ENCODE measurements at regions not wholly inside any gene's neighbourhood (a gene's known extent, or its start where the extent isn't known, plus 50 kb on each side); places are given as distances from the start of the nearest gene placed in this dataset.

GRCh38 chr5:124414973-124415372, 331.5 kb downstream of the ZNF608 start:
- Histone ChIP-seq H3K27me3 (no peaks in the 10 kb centered on the region), H3K27ac (no peak overlapping the region), H3K36me3 (no peaks in the 10 kb centered on the region), H3K9me3 (peaks cover 0 to 5% (median 0%) of the 10 kb centered on the region in 12 donors), H3K4me3 (no peak overlapping the region), H3K4me1 (peaks cover 0 to 13% (median 0%) of the 10 kb centered on the region in 12 donors)
- TF ChIP-seq, protein P1, sequence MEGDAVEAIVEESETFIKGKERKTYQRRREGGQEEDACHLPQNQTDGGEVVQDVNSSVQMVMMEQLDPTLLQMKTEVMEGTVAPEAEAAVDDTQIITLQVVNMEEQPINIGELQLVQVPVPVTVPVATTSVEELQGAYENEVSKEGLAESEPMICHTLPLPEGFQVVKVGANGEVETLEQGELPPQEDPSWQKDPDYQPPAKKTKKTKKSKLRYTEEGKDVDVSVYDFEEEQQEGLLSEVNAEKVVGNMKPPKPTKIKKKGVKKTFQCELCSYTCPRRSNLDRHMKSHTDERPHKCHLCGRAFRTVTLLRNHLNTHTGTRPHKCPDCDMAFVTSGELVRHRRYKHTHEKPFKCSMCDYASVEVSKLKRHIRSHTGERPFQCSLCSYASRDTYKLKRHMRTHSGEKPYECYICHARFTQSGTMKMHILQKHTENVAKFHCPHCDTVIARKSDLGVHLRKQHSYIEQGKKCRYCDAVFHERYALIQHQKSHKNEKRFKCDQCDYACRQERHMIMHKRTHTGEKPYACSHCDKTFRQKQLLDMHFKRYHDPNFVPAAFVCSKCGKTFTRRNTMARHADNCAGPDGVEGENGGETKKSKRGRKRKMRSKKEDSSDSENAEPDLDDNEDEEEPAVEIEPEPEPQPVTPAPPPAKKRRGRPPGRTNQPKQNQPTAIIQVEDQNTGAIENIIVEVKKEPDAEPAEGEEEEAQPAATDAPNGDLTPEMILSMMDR (IDR thresholded peaks at IDR 0.05), result no peak
- TF ChIP-seq POLR2A (IDR thresholded peaks at IDR 0.05), result no peak
- no peak for DNase-seq
- 89 to 99% (median 95%) methylated on average over 3 of the region's 3 CpGs for WGBS, 4 donors
- no peak for ATAC-seq
- intact Hi-C loops (cut with DNase I), result no loop called here

DNA sequence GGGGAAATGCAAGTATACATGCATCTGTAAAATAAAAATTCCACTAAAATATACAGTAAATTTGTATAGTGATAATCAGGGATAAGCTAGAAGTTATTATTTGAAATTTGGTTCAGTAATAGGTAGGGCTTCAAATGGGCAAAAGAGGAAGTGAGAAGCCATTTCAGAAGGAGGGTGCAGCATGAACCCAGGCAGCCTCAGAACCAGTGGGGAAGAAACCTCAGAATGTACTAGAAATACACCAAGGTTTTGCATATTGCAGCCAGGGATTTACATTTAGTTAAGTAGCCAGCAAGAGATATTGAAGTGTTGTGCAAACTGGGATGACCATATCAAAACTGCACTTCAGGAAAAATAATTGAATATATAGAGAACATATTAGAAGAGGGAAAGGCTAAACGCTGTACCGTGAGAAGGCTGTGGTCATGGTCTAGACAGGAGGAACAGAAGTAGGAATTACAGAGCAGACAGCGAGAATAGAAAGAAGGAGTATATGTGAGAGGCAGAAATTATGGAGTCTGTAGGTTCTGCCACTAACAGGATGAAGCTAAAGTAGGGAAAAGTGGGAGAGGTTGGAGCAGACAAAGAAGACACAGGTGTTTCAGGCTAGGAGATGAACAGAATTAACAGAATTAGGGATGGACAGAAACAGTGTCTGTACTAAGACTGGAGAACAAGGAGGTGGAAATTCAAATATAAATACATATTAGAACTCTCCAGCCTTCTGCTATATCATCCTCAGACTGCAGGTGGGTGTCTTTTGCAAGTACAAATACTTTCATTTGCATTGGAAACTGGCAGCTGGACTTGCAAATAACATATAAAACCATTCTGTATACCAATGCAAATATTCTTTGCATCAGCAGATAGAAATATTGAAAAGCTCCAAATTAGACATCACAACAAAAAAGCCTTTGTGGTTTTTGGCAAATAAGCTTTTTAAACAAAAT, 335.6 kb downstream of the ZNF608 start:
- intact Hi-C loops (cut with DNase I), result no loop called here
- 90 to 94% (median 92%) methylated on average over 3 of the region's 3 CpGs for WGBS, 4 donors
- H3K36me3 ChIP-seq, result no peaks in the 10 kb centered on the region
- H3K9me3 ChIP-seq, result peaks cover 0 to 5% (median 0%) of the 10 kb centered on the region in 12 donors
- TF ChIP-seq, protein P1 (IDR thresholded peaks at IDR 0.05), result peak in 3 of 12 donors; percentile 8 to 16 (median 8)
- no peak for TF ChIP-seq POLR2A (IDR thresholded peaks at IDR 0.05)
- H3K27ac ChIP-seq, result no peak overlapping the region
- DNase-seq, result no peak
- no peak overlapping the region for H3K4me3 ChIP-seq
- no peaks in the 10 kb centered on the region for H3K27me3 ChIP-seq
- no peak for ATAC-seq
- peaks cover 0 to 23% (median 4%) of the 10 kb centered on the region in 12 donors for H3K4me1 ChIP-seq

DNA sequence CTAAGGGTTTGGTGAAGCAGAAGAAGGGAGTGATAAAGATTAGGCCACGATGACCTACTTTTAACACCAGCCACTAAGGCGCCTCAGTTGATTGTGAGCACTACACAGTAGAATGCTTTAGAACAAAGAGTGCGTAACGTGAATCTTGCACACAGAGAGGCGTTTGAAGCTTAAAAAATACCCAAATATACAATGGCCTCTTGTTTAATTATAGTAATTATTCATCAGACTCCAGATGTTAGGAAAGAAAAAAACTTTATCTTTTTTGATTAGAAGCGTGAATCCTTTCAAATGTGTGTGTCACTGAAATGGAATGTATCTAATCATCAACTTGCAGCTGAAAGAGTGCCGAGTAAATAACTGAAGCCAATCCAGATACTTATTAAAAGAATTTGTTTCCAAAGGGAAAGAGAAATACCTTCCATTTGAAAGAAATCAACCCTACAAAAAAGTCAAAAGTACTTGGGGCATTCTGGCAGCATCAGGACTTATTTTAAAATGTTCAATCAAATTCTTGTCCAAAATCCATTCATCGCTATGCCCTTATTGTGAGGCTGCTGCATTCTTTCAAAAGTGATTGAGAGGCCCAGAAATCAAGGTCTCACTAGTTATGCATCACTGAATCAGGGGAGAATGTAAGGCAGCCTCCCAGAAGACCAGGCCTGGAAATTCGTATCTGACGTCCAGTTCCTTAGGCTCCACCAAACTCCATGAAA, 337.5 kb downstream of the ZNF608 start:
- Histone ChIP-seq H3K36me3 (no peaks in the 10 kb centered on the region), H3K4me1 (peaks cover 0 to 20% (median 4%) of the 10 kb centered on the region in 12 donors), H3K27ac (peak overlapping the region in 8 of 12 donors; percentile 2 to 76 (median 36)), H3K27me3 (no peaks in the 10 kb centered on the region), H3K4me3 (no peak overlapping the region), H3K9me3 (peaks cover 0 to 5% (median 0%) of the 10 kb centered on the region in 12 donors)
- no peak for TF ChIP-seq POLR2A (IDR thresholded peaks at IDR 0.05)
- TF ChIP-seq, protein P1 (IDR thresholded peaks at IDR 0.05), result no peak
- peak in 3 of 4 donors; percentile 42 to 77 (median 47) for ATAC-seq
- WGBS, 4 donors, result 43 to 58% (median 55%) methylated on average over 10 of the region's 10 CpGs
- intact Hi-C loops (cut with DNase I), result loop anchor here in 1 of 10 donors (10.0 kb wide), 2 partner anchors 246 to 336 kb away; partner anchors contain the start of gene ZNF608
- no peak for DNase-seq

DNA sequence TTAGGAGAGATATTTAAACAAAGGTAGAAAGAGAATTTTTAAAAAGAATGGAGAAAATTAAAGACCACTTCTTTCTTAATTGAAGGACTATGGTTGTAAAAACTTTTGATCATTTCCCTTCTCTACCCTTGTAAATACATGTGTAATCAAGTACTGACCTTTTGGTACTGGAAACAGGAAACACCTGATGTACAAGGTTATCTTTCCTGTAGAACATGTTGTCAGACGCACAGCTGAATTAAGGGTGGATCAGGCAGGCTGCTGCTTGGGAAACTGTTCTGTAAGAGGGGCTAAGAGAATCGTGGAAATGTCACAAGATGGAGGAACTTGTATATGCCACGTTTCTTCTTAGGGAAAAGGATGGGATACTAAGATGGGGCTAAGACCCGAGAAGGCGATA, 341.6 kb downstream of the ZNF608 start:
- H3K36me3 ChIP-seq, result no peaks in the 10 kb centered on the region
- no peak overlapping the region for H3K4me3 ChIP-seq
- TF ChIP-seq, protein P1 (IDR thresholded peaks at IDR 0.05), result no peak
- peaks cover 0 to 39% (median 8%) of the 10 kb centered on the region in 12 donors for H3K4me1 ChIP-seq
- no peaks in the 10 kb centered on the region for H3K9me3 ChIP-seq
- no peak for DNase-seq
- no peak overlapping the region for H3K27ac ChIP-seq
- 67 to 87% (median 75%) methylated on average over 5 of the region's 5 CpGs for WGBS, 4 donors
- intact Hi-C loops (cut with DNase I), result loop anchor here in 1 of 10 donors (10.0 kb wide), 2 partner anchors 250 to 340 kb away; partner anchors contain the start of gene ZNF608
- ATAC-seq, result no peak
- H3K27me3 ChIP-seq, result no peaks in the 10 kb centered on the region
